Tibial nerve (tissue), 4 donors: ENCODE measurements at regions not wholly inside any gene's neighbourhood (a gene's known extent, or its start where the extent isn't known, plus 50 kb on each side); places are given as distances from the start of the nearest gene placed in this dataset.

ENCODE experiments used
- CTCF ChIP-seq, 5 experiments: fragments of 200-600 bp in 3 of 5; fragments of 450-650 bp in 2 of 5; sonication (generic) in 3 of 5; IDR thresholded peaks; one replicate each; pipeline ENCODE4 v1.5.1; 2016 to 2019; ENCODE audit warnings: antibody characterized with exemption in 5 of 5, mild to moderate bottlenecking in 3 of 5, moderate library complexity in 2 of 5
- EP300 ChIP-seq, 2 donors: sonication (generic); formaldehyde crosslinking; IDR thresholded peaks; one replicate each; pipeline ENCODE4 v1.6.1; 2017; ENCODE audit warnings: antibody characterized with exemption in 2 of 2, mild to moderate bottlenecking in 1 of 2
- POLR2A ChIP-seq, 2 donors: fragments of 450-650 bp; IDR thresholded peaks; one replicate each; pipeline ENCODE4 v1.6.1; 2017; ENCODE audit warnings: antibody characterized with exemption in 2 of 2, mild to moderate bottlenecking in 2 of 2, moderate library complexity in 2 of 2

- TF ChIP-seq CTCF (IDR thresholded peaks at IDR 0.05) (no peak), POLR2A (IDR thresholded peaks at IDR 0.05) (no peak), EP300 (IDR thresholded peaks at IDR 0.05) (no peak)
Observed at GRCh38 chr12:41988715-41989114, 156.0 kb downstream of the GXYLT1 start.
